ENCODE measurements at regions not wholly inside any gene's neighbourhood (a gene's known extent, or its start where the extent isn't known, plus 50 kb on each side); places are given as distances from the start of the nearest gene placed in this dataset.

- Histone ChIP-seq H3K4ac (ENCODE audit: low read depth, low read length) (no peak overlapping the region), H3K27me3 (ENCODE audit: insufficient read depth, low read length) (no peaks in the 10 kb centered on the region), H3K4me2 (ENCODE audit: insufficient read depth, insufficient read length, low read length) (no peak overlapping the region), H4K91ac (ENCODE audit: insufficient read length, low read depth, low read length) (no peak overlapping the region), H3K18ac (ENCODE audit: insufficient read length, low read depth, low read length) (no peak overlapping the region), H2BK20ac (ENCODE audit: low read depth, low read length, poor library complexity, severe bottlenecking) (no peak overlapping the region), H3K23me2 (ENCODE audit: insufficient read length, low read depth, low read length, poor library complexity, severe bottlenecking) (no peaks in the 10 kb centered on the region), H2AFZ (ENCODE audit: low read length) (no peak overlapping the region), H3K79me1 (ENCODE audit: insufficient read depth, low read depth, low read length, poor library complexity, severe bottlenecking) (no peaks in the 10 kb centered on the region), H4K20me1 (ENCODE audit: control insufficient read depth, insufficient read depth, insufficient read length) (no peaks in the 10 kb centered on the region), H2BK15ac (ENCODE audit: low read depth, low read length) (no peak overlapping the region), H3T11ph (ENCODE audit: low read length) (no peak overlapping the region), H3K9me3 (ENCODE audit: control insufficient read depth, low read depth, low read length) (no peaks in the 10 kb centered on the region), H4K5ac (ENCODE audit: insufficient read length, low read depth, low read length) (no peak overlapping the region), H2BK12ac (ENCODE audit: insufficient read length, low read depth, low read length) (no peak overlapping the region), H3K14ac (ENCODE audit: insufficient read depth, low read length) (no peak overlapping the region), H3K9ac (ENCODE audit: extremely low read depth, insufficient read length, low read length) (no peak overlapping the region), H2AK5ac (ENCODE audit: insufficient read length, low read length) (no peak overlapping the region), H2BK5ac (ENCODE audit: insufficient read length, low read length) (no peak overlapping the region), H2BK120ac (ENCODE audit: low read depth, low read length, poor library complexity, severe bottlenecking) (no peak overlapping the region), H3K4me1 (ENCODE audit: insufficient read depth, low read length) (peaks cover 12% of the 10 kb centered on the region), H3K27ac (ENCODE audit: insufficient read length, low read depth, low read length) (no peak overlapping the region), H3K23ac (ENCODE audit: insufficient read length, low read depth, low read length) (no peak overlapping the region), H3K56ac (ENCODE audit: insufficient read length, low read depth, low read length) (no peak overlapping the region), H4K8ac (replicated peaks; ENCODE audit: insufficient read length, low read depth, low read length) (no peak overlapping the region), H3K79me2 (ENCODE audit: insufficient read depth, low read length) (no peaks in the 10 kb centered on the region)
- TF ChIP-seq CTCF (conservative IDR thresholded peaks at IDR 0.05): no peak
- Mint-ChIP-seq H3K36me3 (ENCODE audit: insufficient read depth in 1 of 3, low read depth in 3 of 3) (no peaks in the 10 kb centered on the region), H3K4me1 (peaks cover 34 to 42% of the 10 kb centered on the region in 2 experiments), H3K27me3 (ENCODE audit: low read depth) (no peaks in the 10 kb centered on the region; the same call in none of the 2 replicates), H3K27ac (no peak overlapping the region), H3K4me3 (no peak overlapping the region), H3K9me3 (no peaks in the 10 kb centered on the region; a peak in 1 of 5 replicates)
- no peak for DNase-seq
- WGBS (ENCODE audit: extremely low coverage, insufficient read length, low lambda C conversion rate): no CpG with 5 or more reads among the region's 4 CpGs
These were observed 172.2 kb upstream of the PRICKLE1 start for GRCh38 chr12:42761601-42762350.
